ENCODE measurements at regions not wholly inside any gene's neighbourhood (a gene's known extent, or its start where the extent isn't known, plus 50 kb on each side); places are given as distances from the start of the nearest gene placed in this dataset.

DNA sequence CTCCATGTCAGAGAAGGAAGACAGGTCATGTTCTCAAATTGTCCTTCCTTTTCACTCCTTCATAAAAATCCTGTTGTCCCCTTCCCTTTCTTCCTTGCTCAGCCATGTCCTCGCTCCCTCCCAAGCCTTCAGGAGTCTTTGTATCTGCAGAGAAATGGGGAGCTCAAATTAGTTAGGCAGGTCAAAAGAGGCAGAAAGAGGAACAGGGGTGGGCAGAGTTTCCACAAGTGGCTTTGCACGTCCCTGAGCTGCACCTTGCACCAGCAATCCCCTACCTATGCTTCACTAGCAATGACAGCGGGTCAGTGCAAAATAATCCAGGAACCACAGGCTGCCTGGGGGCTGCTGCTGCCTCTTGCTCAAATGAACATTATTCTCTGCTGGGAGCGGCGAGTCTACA lies 152.1 kb upstream of the ITGA6 start:
- H3K27me3 ChIP-seq (replicated peaks in 1 of 4; ENCODE audit: control insufficient read depth in 3 of 4, extremely low read depth in 1 of 4, insufficient read depth in 3 of 4, low read length in 3 of 4): no peaks in the 10 kb centered on the region
- no peak overlapping the region for H3K4me3 ChIP-seq (ENCODE audit: extremely low read depth in 1 of 4, insufficient read depth in 2 of 4, low read depth in 3 of 4, low read length in 4 of 4)
- CTCF ChIA-PET (ENCODE audit: partially characterized antibody): interaction anchor here (1.1 to 1.8 kb wide), 2 partner anchors 9 to 41 kb away, joined by 3 to 6 read pairs; no protein-coding TSS in a partner anchor
- WGBS, 2 experiments (ENCODE audit: extremely low coverage in 1 of 2, insufficient coverage in 1 of 2, insufficient read length in 1 of 2, insufficient replicate concordance in 2 of 2, low coverage in 1 of 2, low lambda C conversion rate in 2 of 2, missing lambda C conversion rate in 1 of 2): 87% methylated on average over 5 of the region's 5 CpGs; no CpG with 5 or more reads in 1 of the 2 experiments
- H2BK5ac ChIP-seq (ENCODE audit: low read depth, low read length): no peak overlapping the region
- H2BK12ac ChIP-seq (ENCODE audit: low read depth, low read length): no peak overlapping the region
- H3K4me2 ChIP-seq (ENCODE audit: insufficient read depth in 1 of 2, low read depth in 2 of 2, low read length in 2 of 2): no peak overlapping the region
- no peak overlapping the region for H3K56ac ChIP-seq (replicated peaks; ENCODE audit: insufficient read length, low read depth, low read length)
- H2AFZ ChIP-seq (ENCODE audit: low read length): peak overlapping the region; percentile 23; the same call in 1 of the 2 replicates
- peaks cover 3 to 10% (median 5%) of the 10 kb centered on the region in 4 experiments; a peak in 6 of 7 replicates for H3K4me1 ChIP-seq (replicated peaks in 1 of 4; ENCODE audit: control insufficient read depth in 3 of 4, insufficient read depth in 4 of 4, low read length in 3 of 4)
- H3K79me1 ChIP-seq (ENCODE audit: low read depth, low read length): no peaks in the 10 kb centered on the region
- H3K18ac ChIP-seq (ENCODE audit: extremely low read depth, low read length): no peak overlapping the region
- no peak overlapping the region for H4K5ac ChIP-seq (ENCODE audit: insufficient read length, low read depth, low read length)
- no peak overlapping the region for H3K9ac ChIP-seq (replicated peaks in 1 of 4; ENCODE audit: extremely low read depth in 1 of 4, low read depth in 3 of 4, low read length in 3 of 4)
- no peak overlapping the region for H3K23ac ChIP-seq (ENCODE audit: insufficient read length)
- H2BK120ac ChIP-seq (replicated peaks; ENCODE audit: low read depth, low read length): no peak overlapping the region
- FAIRE-seq: no peak
- no peak overlapping the region for H2AK5ac ChIP-seq (ENCODE audit: low read depth, low read length)
- no peak overlapping the region for H3K14ac ChIP-seq (ENCODE audit: insufficient read length)
- no peak for DNase-seq (ENCODE audit: low read depth in 1 of 2, low spot score in 2 of 2)
- POLR2A ChIA-PET (ENCODE audit: partially characterized antibody): no interaction called here
- H3K9me3 ChIP-seq (ENCODE audit: insufficient read depth in 2 of 2, low read depth in 1 of 2, low read length in 1 of 2): peaks cover 5 to 7% of the 10 kb centered on the region in 2 experiments; a peak in 3 of 4 replicates
- H4K20me1 ChIP-seq (replicated peaks in 1 of 2; ENCODE audit: control insufficient read depth in 1 of 2, insufficient read depth in 2 of 2, low read length in 2 of 2): no peaks in the 10 kb centered on the region
- H3K36me3 ChIP-seq (ENCODE audit: control insufficient read depth in 2 of 4, insufficient read depth in 4 of 4, low read length in 3 of 4): no peaks in the 10 kb centered on the region
- H2BK20ac ChIP-seq (ENCODE audit: low read length): no peak overlapping the region
- H3K27ac ChIP-seq (ENCODE audit: low read depth, low read length): no peak overlapping the region
- no peak overlapping the region for H4K8ac ChIP-seq (ENCODE audit: extremely low read depth, insufficient read depth, low read length)
- no peak overlapping the region for H2BK15ac ChIP-seq (ENCODE audit: low read length)
- no peak overlapping the region for H3K4ac ChIP-seq (replicated peaks; ENCODE audit: insufficient read length, low read depth, low read length)
- H3K79me2 ChIP-seq (ENCODE audit: control insufficient read depth in 1 of 2, insufficient read depth in 2 of 2, low read length in 2 of 2): no peaks in the 10 kb centered on the region
- no peak overlapping the region for H4K91ac ChIP-seq (replicated peaks; ENCODE audit: insufficient read length, low read length)
- H3K23me2 ChIP-seq (ENCODE audit: low read depth, low read length): no peaks in the 10 kb centered on the region
- no peak for TF ChIP-seq PHF8 (conservative IDR thresholded peaks at IDR 0.05; ENCODE audit: low read depth, low read length)
- TF ChIP-seq, protein P1, sequence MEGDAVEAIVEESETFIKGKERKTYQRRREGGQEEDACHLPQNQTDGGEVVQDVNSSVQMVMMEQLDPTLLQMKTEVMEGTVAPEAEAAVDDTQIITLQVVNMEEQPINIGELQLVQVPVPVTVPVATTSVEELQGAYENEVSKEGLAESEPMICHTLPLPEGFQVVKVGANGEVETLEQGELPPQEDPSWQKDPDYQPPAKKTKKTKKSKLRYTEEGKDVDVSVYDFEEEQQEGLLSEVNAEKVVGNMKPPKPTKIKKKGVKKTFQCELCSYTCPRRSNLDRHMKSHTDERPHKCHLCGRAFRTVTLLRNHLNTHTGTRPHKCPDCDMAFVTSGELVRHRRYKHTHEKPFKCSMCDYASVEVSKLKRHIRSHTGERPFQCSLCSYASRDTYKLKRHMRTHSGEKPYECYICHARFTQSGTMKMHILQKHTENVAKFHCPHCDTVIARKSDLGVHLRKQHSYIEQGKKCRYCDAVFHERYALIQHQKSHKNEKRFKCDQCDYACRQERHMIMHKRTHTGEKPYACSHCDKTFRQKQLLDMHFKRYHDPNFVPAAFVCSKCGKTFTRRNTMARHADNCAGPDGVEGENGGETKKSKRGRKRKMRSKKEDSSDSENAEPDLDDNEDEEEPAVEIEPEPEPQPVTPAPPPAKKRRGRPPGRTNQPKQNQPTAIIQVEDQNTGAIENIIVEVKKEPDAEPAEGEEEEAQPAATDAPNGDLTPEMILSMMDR (IDR thresholded peaks at IDR 0.05; ENCODE audit: control extremely low read depth in 1 of 3, insufficient read depth in 1 of 3, low read depth in 1 of 3, low read length in 3 of 3): no peak
- TF ChIP-seq KDM5A (IDR thresholded peaks at IDR 0.05; ENCODE audit: low read length): no peak
- no peak for TF ChIP-seq RFX5 (IDR thresholded peaks at IDR 0.05; ENCODE audit: borderline replicate concordance, low read depth, low read length)
- TF ChIP-seq JUND (IDR thresholded peaks at IDR 0.05; ENCODE audit: low read length): no peak
- TF ChIP-seq BRCA1 (IDR thresholded peaks at IDR 0.05; ENCODE audit: low read depth, low read length): no peak
- TF ChIP-seq SAP30 (IDR thresholded peaks at IDR 0.05; ENCODE audit: insufficient read depth, insufficient replicate concordance, low read length): no peak
- no peak for TF ChIP-seq SIN3A (conservative IDR thresholded peaks at IDR 0.05 in 1 of 2, IDR thresholded peaks at IDR 0.05 in 1 of 2; ENCODE audit: low read depth in 1 of 2, low read length in 2 of 2)
- no peak for TF ChIP-seq HDAC2 (IDR thresholded peaks at IDR 0.05; ENCODE audit: borderline replicate concordance in 1 of 2, low read depth in 2 of 2, low read length in 2 of 2)
- no peak for TF ChIP-seq GABPA (IDR thresholded peaks at IDR 0.05; ENCODE audit: borderline replicate concordance, insufficient read depth, low read length)
